ENCODE measurements at regions not wholly inside any gene's neighbourhood (a gene's known extent, or its start where the extent isn't known, plus 50 kb on each side); places are given as distances from the start of the nearest gene placed in this dataset.
A peak's percentile ranks its signal among the peaks of the same experiment; 100 is the strongest.
"Not testable (repeated sequence)": the region's sequence is repeated elsewhere in the genome, so short reads cannot be mapped to it uniquely, and the experiment has no call there.

GRCh38 chr3:20726786-20727185 lies 540.8 kb upstream of the SGO1 start:
- Mint-ChIP-seq H3K27me3 (no peaks in the 10 kb centered on the region), H3K9me3 (peaks cover 0 to 10% (median 3%) of the 10 kb centered on the region in 7 donors)

GRCh38 chr3:20724241-20724640 lies 538.2 kb upstream of the SGO1 start:
- no peak for ATAC-seq (ENCODE audit: low read depth in 2 of 2)
- no peak for DNase-seq
- H3K27ac Mint-ChIP-seq: no peak overlapping the region
- no peaks in the 10 kb centered on the region for H3K27me3 Mint-ChIP-seq
- H3K9me3 Mint-ChIP-seq: peaks cover 0 to 4% (median 0%) of the 10 kb centered on the region in 7 donors
- H3K36me3 Mint-ChIP-seq: no peaks in the 10 kb centered on the region
- H3K4me1 Mint-ChIP-seq: no peaks in the 10 kb centered on the region
- H3K4me3 Mint-ChIP-seq: no peak overlapping the region

More at GRCh38 chr3:20726786-20727185, 540.8 kb upstream of the SGO1 start:
- Mint-ChIP-seq H3K4me3 (no peak overlapping the region), H3K27ac (no peak overlapping the region), H3K4me1 (no peaks in the 10 kb centered on the region), H3K36me3 (no peaks in the 10 kb centered on the region)
- DNase-seq (no peak), ATAC-seq (ENCODE audit: low read depth in 2 of 2) (no peak)

- not testable (repeated sequence) for H3K4me3 Mint-ChIP-seq; DNase-seq; H3K27me3 Mint-ChIP-seq; H3K36me3 Mint-ChIP-seq; H3K4me1 Mint-ChIP-seq; ATAC-seq (ENCODE audit: low read depth in 2 of 2); H3K27ac Mint-ChIP-seq
- H3K9me3 Mint-ChIP-seq: peaks cover 0 to 18% (median 10%) of the 10 kb centered on the region in 7 donors
Measured at GRCh38 chr3:20716425-20716824, 530.4 kb upstream of the SGO1 start.

GRCh38 chr3:20701641-20702040 lies 515.6 kb upstream of the SGO1 start:
- Mint-ChIP-seq H3K4me1 (no peaks in the 10 kb centered on the region), H3K36me3 (no peaks in the 10 kb centered on the region), H3K9me3 (peaks cover 0 to 12% (median 3%) of the 10 kb centered on the region in 7 donors), H3K4me3 (no peak overlapping the region), H3K27me3 (no peaks in the 10 kb centered on the region), H3K27ac (peak overlapping the region in 1 of 6 donors; percentile 23)
- ATAC-seq (ENCODE audit: low read depth in 2 of 2): no peak
- DNase-seq: no peak

GRCh38 chr3:20700714-20701113 lies 514.7 kb upstream of the SGO1 start:
- Mint-ChIP-seq H3K4me1 (no peaks in the 10 kb centered on the region), H3K36me3 (no peaks in the 10 kb centered on the region), H3K27me3 (no peaks in the 10 kb centered on the region), H3K27ac (no peak overlapping the region), H3K4me3 (no peak overlapping the region), H3K9me3 (peaks cover 0 to 12% (median 3%) of the 10 kb centered on the region in 7 donors)
- ATAC-seq (ENCODE audit: low read depth in 2 of 2) (no peak), DNase-seq (no peak)

GRCh38 chr3:20698896-20699295 lies 512.9 kb upstream of the SGO1 start:
- Mint-ChIP-seq H3K4me3 (no peak overlapping the region), H3K9me3 (peaks cover 0 to 11% (median 3%) of the 10 kb centered on the region in 7 donors), H3K4me1 (no peaks in the 10 kb centered on the region), H3K27me3 (no peaks in the 10 kb centered on the region), H3K27ac (no peak overlapping the region), H3K36me3 (no peaks in the 10 kb centered on the region)
- ATAC-seq (ENCODE audit: low read depth in 2 of 2) (no peak), DNase-seq (no peak)

- no peak overlapping the region for H3K27ac Mint-ChIP-seq
- DNase-seq (no peak), ATAC-seq (ENCODE audit: low read depth in 2 of 2) (no peak)
- no peaks in the 10 kb centered on the region for H3K27me3 Mint-ChIP-seq
- no peaks in the 10 kb centered on the region for H3K4me1 Mint-ChIP-seq
- peaks cover 0 to 4% (median 0%) of the 10 kb centered on the region in 7 donors for H3K9me3 Mint-ChIP-seq
- H3K36me3 Mint-ChIP-seq: no peaks in the 10 kb centered on the region
- H3K4me3 Mint-ChIP-seq: no peak overlapping the region
Measured at GRCh38 chr3:20696388-20697150, 510.6 kb upstream of the SGO1 start.

GRCh38 chr3:20692675-20693074 lies 506.7 kb upstream of the SGO1 start:
- Mint-ChIP-seq H3K4me1 (no peaks in the 10 kb centered on the region), H3K36me3 (no peaks in the 10 kb centered on the region), H3K27ac (no peak overlapping the region), H3K4me3 (no peak overlapping the region), H3K9me3 (peaks cover 0 to 9% (median 5%) of the 10 kb centered on the region in 7 donors), H3K27me3 (no peaks in the 10 kb centered on the region)
- DNase-seq (no peak), ATAC-seq (ENCODE audit: low read depth in 2 of 2) (no peak)

GRCh38 chr3:20683910-20684309 lies 497.9 kb upstream of the SGO1 start:
- Mint-ChIP-seq H3K9me3 (peaks cover 5 to 26% (median 8%) of the 10 kb centered on the region in 7 donors), H3K4me1 (no peaks in the 10 kb centered on the region), H3K4me3 (no peak overlapping the region), H3K27me3 (no peaks in the 10 kb centered on the region), H3K27ac (no peak overlapping the region), H3K36me3 (no peaks in the 10 kb centered on the region)
- ATAC-seq (ENCODE audit: low read depth in 2 of 2) (no peak), DNase-seq (no peak)

GRCh38 chr3:20682573-20682972 lies 496.6 kb upstream of the SGO1 start:
- peaks cover 2 to 24% (median 8%) of the 10 kb centered on the region in 7 donors for H3K9me3 Mint-ChIP-seq
- no peak overlapping the region for H3K4me3 Mint-ChIP-seq
- H3K4me1 Mint-ChIP-seq: no peaks in the 10 kb centered on the region
- no peak overlapping the region for H3K27ac Mint-ChIP-seq
- ATAC-seq (ENCODE audit: low read depth in 2 of 2) (no peak), DNase-seq (no peak)
- H3K27me3 Mint-ChIP-seq: no peaks in the 10 kb centered on the region
- no peaks in the 10 kb centered on the region for H3K36me3 Mint-ChIP-seq

- Mint-ChIP-seq H3K4me1 (no peaks in the 10 kb centered on the region), H3K27ac (no peak overlapping the region), H3K36me3 (no peaks in the 10 kb centered on the region), H3K9me3 (peaks cover under 1 to 19% (median 5%) of the 10 kb centered on the region in 7 donors), H3K4me3 (no peak overlapping the region), H3K27me3 (no peaks in the 10 kb centered on the region)
- ATAC-seq (ENCODE audit: low read depth in 2 of 2): no peak
- no peak for DNase-seq
Measured at GRCh38 chr3:20680990-20681628, 495.1 kb upstream of the SGO1 start.

GRCh38 chr3:20673866-20674265 lies 487.9 kb upstream of the SGO1 start:
- Mint-ChIP-seq H3K27me3 (no peaks in the 10 kb centered on the region), H3K27ac (no peak overlapping the region), H3K9me3 (peaks cover 6 to 24% (median 10%) of the 10 kb centered on the region in 7 donors), H3K4me3 (no peak overlapping the region), H3K4me1 (no peaks in the 10 kb centered on the region), H3K36me3 (no peaks in the 10 kb centered on the region)
- ATAC-seq (ENCODE audit: low read depth in 2 of 2) (no peak), DNase-seq (no peak)

GRCh38 chr3:20669675-20670074 lies 483.7 kb upstream of the SGO1 start:
- Mint-ChIP-seq H3K9me3 (peaks cover 0 to 11% (median 5%) of the 10 kb centered on the region in 7 donors), H3K36me3 (no peaks in the 10 kb centered on the region), H3K4me3 (no peak overlapping the region), H3K27ac (no peak overlapping the region), H3K27me3 (no peaks in the 10 kb centered on the region), H3K4me1 (no peaks in the 10 kb centered on the region)
- no peak for DNase-seq
- ATAC-seq (ENCODE audit: low read depth in 2 of 2): no peak

GRCh38 chr3:20669184-20669583 lies 483.2 kb upstream of the SGO1 start:
- H3K9me3 Mint-ChIP-seq: peaks cover 0 to 11% (median 5%) of the 10 kb centered on the region in 7 donors
- H3K4me3 Mint-ChIP-seq: no peak overlapping the region
- H3K27me3 Mint-ChIP-seq: no peaks in the 10 kb centered on the region
- no peak for ATAC-seq (ENCODE audit: low read depth in 2 of 2)
- no peak for DNase-seq
- H3K4me1 Mint-ChIP-seq: no peaks in the 10 kb centered on the region
- no peak overlapping the region for H3K27ac Mint-ChIP-seq
- no peaks in the 10 kb centered on the region for H3K36me3 Mint-ChIP-seq
